OCI-LY7 (cell line): ENCODE measurements at regions not wholly inside any gene's neighbourhood (a gene's known extent, or its start where the extent isn't known, plus 50 kb on each side); places are given as distances from the start of the nearest gene placed in this dataset.

Experiments used
- EZH2phosphoT487 ChIP-seq: fragments of 200-600 bp; sonication (generic); IDR thresholded peaks from 2 replicates; pipeline ENCODE4 v1.6.1; 2018; ENCODE audit warnings: low read depth, borderline replicate concordance, mild to moderate bottlenecking, mixed run types, antibody characterized with exemption, low read length, moderate library complexity, mixed read lengths
- TF ChIP-seq, protein P1 (sequence below): fragments of 200-600 bp; sonication (generic); conservative IDR thresholded peaks from 2 replicates; pipeline ENCODE4 v1.5.1; 2014; ENCODE audit warnings: mild to moderate bottlenecking, antibody characterized with exemption, low read length, moderate library complexity, mixed read lengths

DNA sequence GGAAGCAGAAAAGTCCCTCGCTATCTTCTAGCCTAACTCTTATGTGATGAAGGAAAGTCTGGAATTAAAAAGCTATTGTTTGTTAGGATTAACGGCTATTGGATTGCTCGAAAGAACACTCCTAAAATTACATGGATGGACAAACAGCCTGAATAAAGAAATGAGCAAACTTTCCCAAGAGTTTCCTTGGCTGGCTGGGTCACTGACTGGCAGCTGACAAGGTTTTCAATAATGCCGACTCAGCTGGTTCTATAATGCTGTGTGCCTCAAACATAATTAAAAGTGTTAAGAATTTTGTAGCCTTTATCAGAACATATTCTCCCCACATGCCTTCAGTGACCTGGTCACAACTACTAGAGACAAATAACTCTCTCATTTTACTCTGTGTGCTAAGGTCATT is 142.9 kb upstream of the ADAMTS9 start:
- TF ChIP-seq, protein P1, sequence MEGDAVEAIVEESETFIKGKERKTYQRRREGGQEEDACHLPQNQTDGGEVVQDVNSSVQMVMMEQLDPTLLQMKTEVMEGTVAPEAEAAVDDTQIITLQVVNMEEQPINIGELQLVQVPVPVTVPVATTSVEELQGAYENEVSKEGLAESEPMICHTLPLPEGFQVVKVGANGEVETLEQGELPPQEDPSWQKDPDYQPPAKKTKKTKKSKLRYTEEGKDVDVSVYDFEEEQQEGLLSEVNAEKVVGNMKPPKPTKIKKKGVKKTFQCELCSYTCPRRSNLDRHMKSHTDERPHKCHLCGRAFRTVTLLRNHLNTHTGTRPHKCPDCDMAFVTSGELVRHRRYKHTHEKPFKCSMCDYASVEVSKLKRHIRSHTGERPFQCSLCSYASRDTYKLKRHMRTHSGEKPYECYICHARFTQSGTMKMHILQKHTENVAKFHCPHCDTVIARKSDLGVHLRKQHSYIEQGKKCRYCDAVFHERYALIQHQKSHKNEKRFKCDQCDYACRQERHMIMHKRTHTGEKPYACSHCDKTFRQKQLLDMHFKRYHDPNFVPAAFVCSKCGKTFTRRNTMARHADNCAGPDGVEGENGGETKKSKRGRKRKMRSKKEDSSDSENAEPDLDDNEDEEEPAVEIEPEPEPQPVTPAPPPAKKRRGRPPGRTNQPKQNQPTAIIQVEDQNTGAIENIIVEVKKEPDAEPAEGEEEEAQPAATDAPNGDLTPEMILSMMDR: no peak
- TF ChIP-seq EZH2phosphoT487: no peak
